PFSK-1 (cell line): ENCODE measurements at regions not wholly inside any gene's neighbourhood (a gene's known extent, or its start where the extent isn't known, plus 50 kb on each side); places are given as distances from the start of the nearest gene placed in this dataset.

Experiments
- FOXP2 ChIP-seq: optimal IDR thresholded peaks from 2 replicates; pipeline ENCODE3; 2011; ENCODE audit warnings: borderline replicate concordance, control low read depth, inconsistent platforms; ENCODE audit not compliant: insufficient read depth; ENCODE audit errors: extremely low read length, extremely low read depth
- POLR2AphosphoS5 ChIP-seq: IDR thresholded peaks from 2 replicates; pipeline ENCODE4 v1.6.1; 2012; ENCODE audit warnings: low read depth, mild to moderate bottlenecking, control low read depth, low read length, moderate library complexity
- SIN3A ChIP-seq: IDR thresholded peaks from 2 replicates; pipeline ENCODE4 v1.6.1; 2012; ENCODE audit warnings: mild to moderate bottlenecking, low read length, moderate library complexity, borderline replicate concordance; ENCODE audit not compliant: insufficient read depth
- TAF1 ChIP-seq: IDR thresholded peaks from 2 replicates; pipeline ENCODE4 v1.6.1; 2012; ENCODE audit warnings: low read length, control low read depth, borderline replicate concordance; ENCODE audit not compliant: insufficient read depth
- TF ChIP-seq, protein P1 (sequence below), 2 experiments: IDR thresholded peaks; 2 replicates each; pipeline versions ENCODE4 v1.6.1 to v1.8.0; 2011 to 2012; ENCODE audit warnings: low read depth in 2 of 2, low read length in 2 of 2, control low read depth in 1 of 2, inconsistent platforms in 1 of 2, mild to moderate bottlenecking in 1 of 2, moderate library complexity in 1 of 2; ENCODE audit not compliant: insufficient read depth in 1 of 2

DNA sequence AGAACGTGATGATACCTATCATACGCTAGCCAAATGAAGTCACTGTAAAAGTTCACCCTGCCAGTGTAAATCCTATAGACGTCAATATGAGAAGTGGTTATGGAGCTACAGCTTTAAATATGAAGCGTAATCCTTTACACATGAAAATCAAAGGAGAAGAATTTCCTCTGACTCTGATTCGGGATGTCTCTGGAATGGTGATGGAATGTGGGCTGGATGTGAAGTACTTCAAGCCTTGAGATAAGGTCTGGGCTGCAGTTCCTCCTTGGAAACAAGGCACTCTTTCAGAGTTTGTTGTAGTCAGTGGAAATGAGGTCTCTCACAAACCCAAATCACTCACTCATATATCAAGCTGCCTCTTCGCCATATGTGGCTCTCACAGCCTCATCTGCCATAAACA, 53.1 kb upstream of the NAP1L1 start:
- TF ChIP-seq SIN3A = no peak
- TF ChIP-seq POLR2AphosphoS5 = no peak
- no peak for TF ChIP-seq FOXP2
- TF ChIP-seq TAF1 = no peak
- TF ChIP-seq, protein P1, sequence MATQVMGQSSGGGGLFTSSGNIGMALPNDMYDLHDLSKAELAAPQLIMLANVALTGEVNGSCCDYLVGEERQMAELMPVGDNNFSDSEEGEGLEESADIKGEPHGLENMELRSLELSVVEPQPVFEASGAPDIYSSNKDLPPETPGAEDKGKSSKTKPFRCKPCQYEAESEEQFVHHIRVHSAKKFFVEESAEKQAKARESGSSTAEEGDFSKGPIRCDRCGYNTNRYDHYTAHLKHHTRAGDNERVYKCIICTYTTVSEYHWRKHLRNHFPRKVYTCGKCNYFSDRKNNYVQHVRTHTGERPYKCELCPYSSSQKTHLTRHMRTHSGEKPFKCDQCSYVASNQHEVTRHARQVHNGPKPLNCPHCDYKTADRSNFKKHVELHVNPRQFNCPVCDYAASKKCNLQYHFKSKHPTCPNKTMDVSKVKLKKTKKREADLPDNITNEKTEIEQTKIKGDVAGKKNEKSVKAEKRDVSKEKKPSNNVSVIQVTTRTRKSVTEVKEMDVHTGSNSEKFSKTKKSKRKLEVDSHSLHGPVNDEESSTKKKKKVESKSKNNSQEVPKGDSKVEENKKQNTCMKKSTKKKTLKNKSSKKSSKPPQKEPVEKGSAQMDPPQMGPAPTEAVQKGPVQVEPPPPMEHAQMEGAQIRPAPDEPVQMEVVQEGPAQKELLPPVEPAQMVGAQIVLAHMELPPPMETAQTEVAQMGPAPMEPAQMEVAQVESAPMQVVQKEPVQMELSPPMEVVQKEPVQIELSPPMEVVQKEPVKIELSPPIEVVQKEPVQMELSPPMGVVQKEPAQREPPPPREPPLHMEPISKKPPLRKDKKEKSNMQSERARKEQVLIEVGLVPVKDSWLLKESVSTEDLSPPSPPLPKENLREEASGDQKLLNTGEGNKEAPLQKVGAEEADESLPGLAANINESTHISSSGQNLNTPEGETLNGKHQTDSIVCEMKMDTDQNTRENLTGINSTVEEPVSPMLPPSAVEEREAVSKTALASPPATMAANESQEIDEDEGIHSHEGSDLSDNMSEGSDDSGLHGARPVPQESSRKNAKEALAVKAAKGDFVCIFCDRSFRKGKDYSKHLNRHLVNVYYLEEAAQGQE (IDR thresholded peaks at IDR 0.05; ENCODE audit: insufficient read depth in 1 of 2, low read depth in 2 of 2, low read length in 2 of 2) = no peak

- TF ChIP-seq FOXP2 = no peak
- TF ChIP-seq POLR2AphosphoS5 = no peak
- TF ChIP-seq, protein P1 (IDR thresholded peaks at IDR 0.05; ENCODE audit: insufficient read depth in 1 of 2, low read depth in 2 of 2, low read length in 2 of 2) = no peak
- TF ChIP-seq SIN3A = no peak
- no peak for TF ChIP-seq TAF1
Observed at GRCh38 chr12:76135456-76135855, 51.0 kb upstream of the NAP1L1 start.
